Activated CD4-positive, alpha-beta memory T cell treated with anti-CD3 and anti-CD28 coated beads for 36 hours (primary cell): ENCODE measurements at regions not wholly inside any gene's neighbourhood (a gene's known extent, or its start where the extent isn't known, plus 50 kb on each side); places are given as distances from the start of the nearest gene placed in this dataset.

Experiments
- CTCF ChIA-PET: fragments of 350-600 bp; sonication (Branson Sonifier 250); formaldehyde crosslinking; loops from one replicate; lab custom pipeline; 2021; ENCODE audit warnings: antibody characterized with exemption, inconsistent platforms; lab: Charles Lee
- POLR2A ChIA-PET: fragments of 350-600 bp; sonication (Branson Sonifier 250); formaldehyde crosslinking; loops from one replicate; lab custom pipeline; 2021; ENCODE audit warnings: antibody characterized with exemption; lab: Charles Lee
- DNase-seq: peaks from one replicate; pipeline ENCODE4 v3.0.0-alpha.2; 2020
- H3K27ac Mint-ChIP-seq: one replicate; pipeline ENCODE4 v1.8.0; 2021; ENCODE audit warnings: mixed read lengths
- H3K27me3 Mint-ChIP-seq: one replicate; pipeline ENCODE4 v1.8.0; 2021; ENCODE audit warnings: mixed read lengths
- H3K36me3 Mint-ChIP-seq: one replicate; pipeline ENCODE4 v1.8.0; 2021; ENCODE audit warnings: mixed read lengths
- H3K4me1 Mint-ChIP-seq: one replicate; pipeline ENCODE4 v1.8.0; 2021; ENCODE audit warnings: low read depth, mixed read lengths
- H3K4me3 Mint-ChIP-seq: one replicate; pipeline ENCODE4 v1.8.0; 2021; ENCODE audit warnings: mild to moderate bottlenecking, mixed read lengths
- H3K9me3 Mint-ChIP-seq: one replicate; pipeline ENCODE4 v1.8.0; 2021; ENCODE audit warnings: mixed read lengths
- intact Hi-C: fragments of 100-400 bp; cut with micrococcal nuclease; formaldehyde crosslinking; loops from one replicate; pipeline ENCODE4 v1.15.1; 2023

GRCh38 chr1:192713921-192714320, 78.0 kb downstream of the RGS13 start:
- Mint-ChIP-seq H3K9me3 (peaks cover 13% of the 10 kb centered on the region), H3K27me3 (peaks cover 2% of the 10 kb centered on the region), H3K4me1 (peaks cover 2% of the 10 kb centered on the region), H3K36me3 (no peaks in the 10 kb centered on the region), H3K4me3 (no peak overlapping the region), H3K27ac (no peak overlapping the region)
- intact Hi-C loops: no loop called here
- no peak for DNase-seq
- ChIA-PET POLR2A (no interaction called here), CTCF (no interaction called here)

- Mint-ChIP-seq H3K9me3 (peaks cover 8% of the 10 kb centered on the region), H3K27me3 (peaks cover 11% of the 10 kb centered on the region), H3K4me1 (no peaks in the 10 kb centered on the region), H3K4me3 (no peak overlapping the region), H3K27ac (no peak overlapping the region), H3K36me3 (no peaks in the 10 kb centered on the region)
- DNase-seq: no peak
- ChIA-PET POLR2A (no interaction called here), CTCF (no interaction called here)
- intact Hi-C loops: no loop called here
Observed at GRCh38 chr1:192724670-192725069, 84.2 kb upstream of the RGS2 start.

- Mint-ChIP-seq H3K27me3 (peaks cover 11% of the 10 kb centered on the region), H3K27ac (no peak overlapping the region), H3K36me3 (no peaks in the 10 kb centered on the region), H3K4me1 (no peaks in the 10 kb centered on the region), H3K9me3 (no peaks in the 10 kb centered on the region), H3K4me3 (no peak overlapping the region)
- ChIA-PET CTCF (no interaction called here), POLR2A (interaction anchor here (0.6 kb wide), 1 partner anchor 94 kb away, joined by 3 read pairs; no protein-coding TSS in a partner anchor)
- intact Hi-C loops: no loop called here
- no peak for DNase-seq
Observed at GRCh38 chr1:192726820-192727504, 81.9 kb upstream of the RGS2 start.

GRCh38 chr1:192729500-192729899, 79.3 kb upstream of the RGS2 start:
- no peaks in the 10 kb centered on the region for H3K9me3 Mint-ChIP-seq
- CTCF ChIA-PET: interaction anchor here (1.7 kb wide), 1 partner anchor 56 kb away, joined by 4 read pairs; no protein-coding TSS in a partner anchor

GRCh38 chr1:192730198-192730597, 78.6 kb upstream of the RGS2 start:
- no peak overlapping the region for H3K4me3 Mint-ChIP-seq
- H3K4me1 Mint-ChIP-seq: no peaks in the 10 kb centered on the region
- ChIA-PET CTCF (interaction anchor here (1.7 kb wide), 1 partner anchor 57 kb away, joined by 4 read pairs; no protein-coding TSS in a partner anchor), POLR2A (interaction anchor here (0.5 kb wide), 1 partner anchor 1451 kb away, joined by 3 read pairs; no protein-coding TSS in a partner anchor)
- no peaks in the 10 kb centered on the region for H3K36me3 Mint-ChIP-seq
- intact Hi-C loops: no loop called here
- H3K27me3 Mint-ChIP-seq: no peaks in the 10 kb centered on the region
- no peak overlapping the region for H3K27ac Mint-ChIP-seq
- H3K9me3 Mint-ChIP-seq: no peaks in the 10 kb centered on the region
- no peak for DNase-seq

More at GRCh38 chr1:192729500-192729899, 79.3 kb upstream of the RGS2 start:
- no peaks in the 10 kb centered on the region for H3K4me1 Mint-ChIP-seq
- no peak overlapping the region for H3K27ac Mint-ChIP-seq
- no peaks in the 10 kb centered on the region for H3K36me3 Mint-ChIP-seq
- peaks cover 3% of the 10 kb centered on the region for H3K27me3 Mint-ChIP-seq
- H3K4me3 Mint-ChIP-seq: no peak overlapping the region
- POLR2A ChIA-PET: interaction anchor here (0.5 kb wide), 1 partner anchor 1452 kb away, joined by 3 read pairs; no protein-coding TSS in a partner anchor
- intact Hi-C loops: no loop called here
- DNase-seq: no peak

GRCh38 chr1:192732787-192733186, 76.1 kb upstream of the RGS2 start:
- POLR2A ChIA-PET: no interaction called here
- Mint-ChIP-seq H3K36me3 (no peaks in the 10 kb centered on the region), H3K4me3 (no peak overlapping the region), H3K27ac (no peak overlapping the region), H3K27me3 (no peaks in the 10 kb centered on the region), H3K9me3 (no peaks in the 10 kb centered on the region), H3K4me1 (no peaks in the 10 kb centered on the region)
- intact Hi-C loops: no loop called here
- no peak for DNase-seq
- CTCF ChIA-PET: no interaction called here

- Mint-ChIP-seq H3K27ac (no peak overlapping the region), H3K27me3 (peaks cover 2% of the 10 kb centered on the region), H3K9me3 (no peaks in the 10 kb centered on the region), H3K36me3 (no peaks in the 10 kb centered on the region), H3K4me3 (no peak overlapping the region), H3K4me1 (no peaks in the 10 kb centered on the region)
- intact Hi-C loops: no loop called here
- ChIA-PET CTCF (no interaction called here), POLR2A (no interaction called here)
- DNase-seq: no peak
Observed at GRCh38 chr1:192735298-192735915, 73.4 kb upstream of the RGS2 start.

GRCh38 chr1:192737306-192737705, 71.5 kb upstream of the RGS2 start:
- CTCF ChIA-PET: no interaction called here
- POLR2A ChIA-PET: no interaction called here

GRCh38 chr1:192739476-192740184, 69.2 kb upstream of the RGS2 start:
- H3K27me3 Mint-ChIP-seq: peaks cover 2% of the 10 kb centered on the region
- intact Hi-C loops: no loop called here
- CTCF ChIA-PET: no interaction called here
- H3K27ac Mint-ChIP-seq: no peak overlapping the region
- no peaks in the 10 kb centered on the region for H3K4me1 Mint-ChIP-seq
- no peak for DNase-seq
- H3K9me3 Mint-ChIP-seq: no peaks in the 10 kb centered on the region
- H3K4me3 Mint-ChIP-seq: no peak overlapping the region
- H3K36me3 Mint-ChIP-seq: no peaks in the 10 kb centered on the region
- POLR2A ChIA-PET: no interaction called here

More at GRCh38 chr1:192737306-192737705, 71.5 kb upstream of the RGS2 start:
- intact Hi-C loops: no loop called here
- Mint-ChIP-seq H3K9me3 (no peaks in the 10 kb centered on the region), H3K4me1 (no peaks in the 10 kb centered on the region), H3K27me3 (peaks cover 2% of the 10 kb centered on the region), H3K4me3 (no peak overlapping the region), H3K36me3 (no peaks in the 10 kb centered on the region), H3K27ac (no peak overlapping the region)
- DNase-seq: no peak

- no peaks in the 10 kb centered on the region for H3K36me3 Mint-ChIP-seq
- H3K27ac Mint-ChIP-seq: no peak overlapping the region
- H3K9me3 Mint-ChIP-seq: no peaks in the 10 kb centered on the region
- no peaks in the 10 kb centered on the region for H3K4me1 Mint-ChIP-seq
- ChIA-PET POLR2A (no interaction called here), CTCF (no interaction called here)
- no peak overlapping the region for H3K4me3 Mint-ChIP-seq
- peaks cover 2% of the 10 kb centered on the region for H3K27me3 Mint-ChIP-seq
- no peak for DNase-seq
- intact Hi-C loops: no loop called here
Observed at GRCh38 chr1:192740214-192740613, 68.6 kb upstream of the RGS2 start.

GRCh38 chr1:192741095-192741494, 67.7 kb upstream of the RGS2 start:
- POLR2A ChIA-PET: no interaction called here
- H3K27ac Mint-ChIP-seq: no peak overlapping the region
- H3K36me3 Mint-ChIP-seq: no peaks in the 10 kb centered on the region
- intact Hi-C loops: no loop called here
- no peak overlapping the region for H3K4me3 Mint-ChIP-seq
- H3K4me1 Mint-ChIP-seq: no peaks in the 10 kb centered on the region
- CTCF ChIA-PET: no interaction called here
- H3K27me3 Mint-ChIP-seq: peaks cover 2% of the 10 kb centered on the region
- DNase-seq: no peak
- no peaks in the 10 kb centered on the region for H3K9me3 Mint-ChIP-seq

- no peaks in the 10 kb centered on the region for H3K36me3 Mint-ChIP-seq
Observed at GRCh38 chr1:192747301-192747700, 61.5 kb upstream of the RGS2 start.

More at GRCh38 chr1:192747301-192747700, 61.5 kb upstream of the RGS2 start:
- Mint-ChIP-seq H3K27ac (no peak overlapping the region), H3K27me3 (no peaks in the 10 kb centered on the region), H3K4me3 (no peak overlapping the region), H3K9me3 (peaks cover 3% of the 10 kb centered on the region), H3K4me1 (no peaks in the 10 kb centered on the region)
- no peak for DNase-seq
- CTCF ChIA-PET: no interaction called here
- POLR2A ChIA-PET: no interaction called here
- intact Hi-C loops: no loop called here
